ENCODE measurements at regions not wholly inside any gene's neighbourhood (a gene's known extent, or its start where the extent isn't known, plus 50 kb on each side); places are given as distances from the start of the nearest gene placed in this dataset.

GRCh38 chrX:137353404-137353803 is 212.5 kb upstream of the ZIC3 start:
- H3K4me1 ChIP-seq (ENCODE audit: control insufficient read depth in 1 of 2, insufficient read depth in 1 of 2, low read depth in 1 of 2, low read length in 1 of 2) = no peaks in the 10 kb centered on the region
- no peaks in the 10 kb centered on the region for H3K9me3 ChIP-seq
- H3K36me3 ChIP-seq = no peaks in the 10 kb centered on the region
- no peak for TF ChIP-seq CTCF (IDR thresholded peaks at IDR 0.05)
- H3K4me3 ChIP-seq (ENCODE audit: low read depth in 1 of 2, low read length in 1 of 2) = no peak overlapping the region
- no peak overlapping the region for H3K27ac ChIP-seq
- no peaks in the 10 kb centered on the region for H3K27me3 ChIP-seq

GRCh38 chrX:137352101-137352660 is 213.7 kb upstream of the ZIC3 start:
- TF ChIP-seq CTCF (IDR thresholded peaks at IDR 0.05) = no peak

GRCh38 chrX:137342969-137343368 is 223.0 kb upstream of the ZIC3 start:
- H3K4me3 ChIP-seq (ENCODE audit: low read depth in 1 of 2, low read length in 1 of 2) = no peak overlapping the region
- no peaks in the 10 kb centered on the region for H3K9me3 ChIP-seq
- no peak for TF ChIP-seq CTCF (IDR thresholded peaks at IDR 0.05)

More at GRCh38 chrX:137352101-137352660, 213.7 kb upstream of the ZIC3 start:
- Histone ChIP-seq H3K27me3 (no peaks in the 10 kb centered on the region), H3K36me3 (no peaks in the 10 kb centered on the region), H3K4me3 (ENCODE audit: low read depth in 1 of 2, low read length in 1 of 2) (no peak overlapping the region), H3K9me3 (no peaks in the 10 kb centered on the region), H3K4me1 (ENCODE audit: control insufficient read depth in 1 of 2, insufficient read depth in 1 of 2, low read depth in 1 of 2, low read length in 1 of 2) (no peaks in the 10 kb centered on the region), H3K27ac (no peak overlapping the region)

GRCh38 chrX:137313627-137314026 is 252.3 kb upstream of the ZIC3 start:
- H3K4me1 ChIP-seq (ENCODE audit: control insufficient read depth in 1 of 2, insufficient read depth in 1 of 2, low read depth in 1 of 2, low read length in 1 of 2) = no peaks in the 10 kb centered on the region
- no peaks in the 10 kb centered on the region for H3K9me3 ChIP-seq
- no peaks in the 10 kb centered on the region for H3K36me3 ChIP-seq
- H3K27me3 ChIP-seq = no peaks in the 10 kb centered on the region
- no peak overlapping the region for H3K27ac ChIP-seq
- TF ChIP-seq CTCF (IDR thresholded peaks at IDR 0.05) = no peak
- H3K4me3 ChIP-seq (ENCODE audit: low read depth in 1 of 2, low read length in 1 of 2) = no peak overlapping the region

More at GRCh38 chrX:137342969-137343368, 223.0 kb upstream of the ZIC3 start:
- Histone ChIP-seq H3K27me3 (no peaks in the 10 kb centered on the region), H3K27ac (no peak overlapping the region), H3K4me1 (ENCODE audit: control insufficient read depth in 1 of 2, insufficient read depth in 1 of 2, low read depth in 1 of 2, low read length in 1 of 2) (no peaks in the 10 kb centered on the region), H3K36me3 (no peaks in the 10 kb centered on the region)

GRCh38 chrX:137305404-137305803 is 260.5 kb upstream of the ZIC3 start:
- no peaks in the 10 kb centered on the region for H3K9me3 ChIP-seq
- H3K4me1 ChIP-seq (ENCODE audit: control insufficient read depth in 1 of 2, insufficient read depth in 1 of 2, low read depth in 1 of 2, low read length in 1 of 2) = no peaks in the 10 kb centered on the region
- no peak for TF ChIP-seq CTCF (IDR thresholded peaks at IDR 0.05)
- H3K36me3 ChIP-seq = no peaks in the 10 kb centered on the region
- H3K4me3 ChIP-seq (ENCODE audit: low read depth in 1 of 2, low read length in 1 of 2) = no peak overlapping the region
- H3K27ac ChIP-seq = no peak overlapping the region
- no peaks in the 10 kb centered on the region for H3K27me3 ChIP-seq

- no peaks in the 10 kb centered on the region for H3K9me3 ChIP-seq
- H3K4me3 ChIP-seq (ENCODE audit: low read depth in 1 of 2, low read length in 1 of 2) = no peak overlapping the region
- no peak overlapping the region for H3K27ac ChIP-seq
- H3K4me1 ChIP-seq (ENCODE audit: control insufficient read depth in 1 of 2, insufficient read depth in 1 of 2, low read depth in 1 of 2, low read length in 1 of 2) = no peaks in the 10 kb centered on the region
- TF ChIP-seq CTCF (IDR thresholded peaks at IDR 0.05) = no peak
- H3K36me3 ChIP-seq = no peaks in the 10 kb centered on the region
- H3K27me3 ChIP-seq = no peaks in the 10 kb centered on the region
Observed at GRCh38 chrX:137297167-137297566, 263.4 kb upstream of the GPR101 start.

Data from neutrophil (primary cell).